B cell (primary cell): ENCODE measurements at regions not wholly inside any gene's neighbourhood (a gene's known extent, or its start where the extent isn't known, plus 50 kb on each side); places are given as distances from the start of the nearest gene placed in this dataset.
"Not testable (repeated sequence)": the region's sequence is repeated elsewhere in the genome, so short reads cannot be mapped to it uniquely, and the experiment has no call there.

ENCODE experiments used
- ATAC-seq: fragments of 200-7000 bp; cut with Tn5 transposase; one replicate; pipeline ENCODE4 v1.10.0; 2021; ENCODE audit warnings: low read depth, mild to moderate bottlenecking, moderate number of reproducible peaks, moderate library complexity
- CTCF ChIA-PET: fragments of 350-600 bp; sonication (Branson Sonifier 250); formaldehyde crosslinking; loops from one replicate; lab custom pipeline; 2021; ENCODE audit warnings: antibody characterized with exemption, inconsistent platforms; lab: Charles Lee
- POLR2A ChIA-PET: fragments of 350-600 bp; sonication (Branson Sonifier 250); formaldehyde crosslinking; loops from one replicate; lab custom pipeline; 2021; ENCODE audit warnings: antibody characterized with exemption; lab: Charles Lee
- DNase-seq: peaks from one replicate; pipeline ENCODE4 v3.0.0; 2013
- H2AFZ ChIP-seq: 2 replicates; pipeline ENCODE4 v1.6.1; 2012; ENCODE audit warnings: mild to moderate bottlenecking, low read depth, low read length; ENCODE audit not compliant: insufficient read depth, poor library complexity, severe bottlenecking
- H3K27ac ChIP-seq, 2 donors: 1 replicate in 1 of 2; 2 replicates in 1 of 2; pipeline ENCODE4 v1.5.1; 2012 to 2013; ENCODE audit warnings: low read length in 2 of 2, mild to moderate bottlenecking in 2 of 2, moderate library complexity in 1 of 2
- H3K27me3 ChIP-seq, 4 experiments: fragments of 200-600 bp in 1 of 4; sonication (generic) in 1 of 4; replicated peaks in 1 of 4; 1 replicate in 2 of 4; 2 replicates in 2 of 4; pipeline versions ENCODE4 v1.6.1 to v1.7.0; 2013 to 2016; ENCODE audit warnings: low read length in 3 of 4, mild to moderate bottlenecking in 2 of 4, mixed read lengths in 1 of 4, moderate library complexity in 1 of 4; ENCODE audit not compliant: insufficient read depth in 4 of 4, control insufficient read depth in 3 of 4; ENCODE audit errors: control extremely low read depth in 1 of 4
- H3K36me3 ChIP-seq, 2 experiments: replicated peaks in 1 of 2; 1 replicate in 1 of 2; 2 replicates in 1 of 2; pipeline versions ENCODE4 v1.6.1 to v1.7.1; 2013; ENCODE audit warnings: low read length in 1 of 2; ENCODE audit not compliant: insufficient read depth in 2 of 2, control insufficient read depth in 1 of 2; ENCODE audit errors: control extremely low read depth in 1 of 2, extremely low read depth in 1 of 2
- H3K4me1 ChIP-seq, 2 donors: fragments of 200-600 bp in 1 of 2; sonication (generic) in 1 of 2; 1 replicate in 1 of 2; 2 replicates in 1 of 2; pipeline versions ENCODE4 v1.5.1 to v1.6.1; 2013 to 2017; ENCODE audit warnings: low read length in 2 of 2; ENCODE audit not compliant: control insufficient read depth in 2 of 2, insufficient read depth in 2 of 2
- H3K4me2 ChIP-seq: replicated peaks from 2 replicates; pipeline ENCODE3; 2012; ENCODE audit warnings: mild to moderate bottlenecking, low read depth, low read length; ENCODE audit not compliant: poor library complexity, severe bottlenecking
- H3K4me3 ChIP-seq, 5 experiments: fragments of 200-600 bp in 1 of 5; sonication (generic) in 1 of 5; 1 replicate in 3 of 5; 2 replicates in 2 of 5; pipeline versions ENCODE4 v1.5.1 to v1.7.0; 2011 to 2016; ENCODE audit warnings: low read length in 4 of 5, mild to moderate bottlenecking in 4 of 5, low read depth in 2 of 5, control low read depth in 1 of 5, moderate library complexity in 1 of 5; ENCODE audit not compliant: insufficient read depth in 1 of 5; ENCODE audit errors: control extremely low read depth in 1 of 5, extremely low read depth in 1 of 5
- H3K79me2 ChIP-seq: fragments of 200-600 bp; sonication (generic); one replicate; pipeline ENCODE4 v1.6.0; 2016; ENCODE audit warnings: low read length; ENCODE audit not compliant: control insufficient read depth, insufficient read depth
- H3K9ac ChIP-seq: fragments of 200-600 bp; sonication (generic); 2 replicates; pipeline ENCODE4 v1.6.1; 2017; ENCODE audit warnings: mild to moderate bottlenecking, low read length, moderate library complexity
- H3K9me3 ChIP-seq, 3 donors: one replicate each; pipeline versions ENCODE4 v1.6.1 to v1.7.1; 2013; ENCODE audit warnings: low read length in 2 of 3; ENCODE audit not compliant: control insufficient read depth in 2 of 3, insufficient read depth in 1 of 3; ENCODE audit errors: control extremely low read depth in 1 of 3
- H4K20me1 ChIP-seq: 2 replicates; pipeline ENCODE4 v1.6.0; 2012; ENCODE audit warnings: mild to moderate bottlenecking, low read length; ENCODE audit not compliant: insufficient read depth, control insufficient read depth, poor library complexity, severe bottlenecking
- H3K27ac Mint-ChIP-seq: one replicate; pipeline ENCODE4 v1.8.0; 2021; ENCODE audit warnings: mixed read lengths
- H3K27me3 Mint-ChIP-seq: one replicate; pipeline ENCODE4 v1.8.0; 2021; ENCODE audit warnings: mixed read lengths
- H3K4me1 Mint-ChIP-seq: one replicate; pipeline ENCODE4 v1.8.0; 2021; ENCODE audit warnings: mixed read lengths
- H3K4me3 Mint-ChIP-seq: one replicate; pipeline ENCODE4 v1.8.0; 2021; ENCODE audit warnings: mixed read lengths
- H3K9me3 Mint-ChIP-seq: one replicate; pipeline ENCODE4 v1.8.0; 2022; ENCODE audit warnings: mixed read lengths; ENCODE audit not compliant: insufficient read depth
- EZH2 ChIP-seq: IDR thresholded peaks from 2 replicates; pipeline ENCODE4 v1.6.1; 2012; ENCODE audit warnings: borderline replicate concordance, low read depth, mild to moderate bottlenecking, moderate library complexity, low read length; ENCODE audit not compliant: insufficient read depth, poor library complexity, severe bottlenecking
- WGBS: methylation state at CpG from one replicate; pipeline ENCODE4 v1.1.5; 2013; ENCODE audit warnings: missing lambda C conversion rate; ENCODE audit not compliant: insufficient coverage; 5-methylcytosine and 5-hydroxymethylcytosine counted together
- intact Hi-C: fragments of 100-400 bp; cut with micrococcal nuclease; formaldehyde crosslinking; loops from one replicate; pipeline ENCODE4 v1.10.0; 2022
- TF ChIP-seq, protein P1 (sequence below): fragments of 200-600 bp; IDR thresholded peaks from one replicate; pipeline ENCODE4 v1.8.0; 2022; ENCODE audit warnings: antibody characterized with exemption, mild to moderate bottlenecking

- Histone ChIP-seq H3K27ac (no peak overlapping the region), H3K9ac (no peak overlapping the region), H3K9me3 (peaks cover 0 to 4% (median 0%) of the 10 kb centered on the region in 3 donors), H3K4me3 (no peak overlapping the region), H3K79me2 (no peaks in the 10 kb centered on the region), H4K20me1 (no peaks in the 10 kb centered on the region), H3K4me1 (no peaks in the 10 kb centered on the region), H3K36me3 (no peaks in the 10 kb centered on the region), H3K27me3 (no peaks in the 10 kb centered on the region), H2AFZ (no peak overlapping the region), H3K4me2 (no peak overlapping the region)
- no peak overlapping the region for H3K4me3 Mint-ChIP-seq
- ATAC-seq, result no peak
- no peak for TF ChIP-seq EZH2
- TF ChIP-seq, protein P1, sequence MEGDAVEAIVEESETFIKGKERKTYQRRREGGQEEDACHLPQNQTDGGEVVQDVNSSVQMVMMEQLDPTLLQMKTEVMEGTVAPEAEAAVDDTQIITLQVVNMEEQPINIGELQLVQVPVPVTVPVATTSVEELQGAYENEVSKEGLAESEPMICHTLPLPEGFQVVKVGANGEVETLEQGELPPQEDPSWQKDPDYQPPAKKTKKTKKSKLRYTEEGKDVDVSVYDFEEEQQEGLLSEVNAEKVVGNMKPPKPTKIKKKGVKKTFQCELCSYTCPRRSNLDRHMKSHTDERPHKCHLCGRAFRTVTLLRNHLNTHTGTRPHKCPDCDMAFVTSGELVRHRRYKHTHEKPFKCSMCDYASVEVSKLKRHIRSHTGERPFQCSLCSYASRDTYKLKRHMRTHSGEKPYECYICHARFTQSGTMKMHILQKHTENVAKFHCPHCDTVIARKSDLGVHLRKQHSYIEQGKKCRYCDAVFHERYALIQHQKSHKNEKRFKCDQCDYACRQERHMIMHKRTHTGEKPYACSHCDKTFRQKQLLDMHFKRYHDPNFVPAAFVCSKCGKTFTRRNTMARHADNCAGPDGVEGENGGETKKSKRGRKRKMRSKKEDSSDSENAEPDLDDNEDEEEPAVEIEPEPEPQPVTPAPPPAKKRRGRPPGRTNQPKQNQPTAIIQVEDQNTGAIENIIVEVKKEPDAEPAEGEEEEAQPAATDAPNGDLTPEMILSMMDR, result no peak
- 86% methylated on average over 1 of the region's 2 CpGs for WGBS
- H3K27me3 Mint-ChIP-seq, result no peaks in the 10 kb centered on the region
- DNase-seq, result no peak
- ChIA-PET CTCF (no interaction called here), POLR2A (no interaction called here)
- no peak overlapping the region for H3K27ac Mint-ChIP-seq
- H3K4me1 Mint-ChIP-seq, result no peaks in the 10 kb centered on the region
- H3K9me3 Mint-ChIP-seq, result peaks cover 2% of the 10 kb centered on the region
- intact Hi-C loops, result no loop called here
These were observed 605.8 kb upstream of the GOT2 start for GRCh38 chr16:59339871-59340270.

DNA sequence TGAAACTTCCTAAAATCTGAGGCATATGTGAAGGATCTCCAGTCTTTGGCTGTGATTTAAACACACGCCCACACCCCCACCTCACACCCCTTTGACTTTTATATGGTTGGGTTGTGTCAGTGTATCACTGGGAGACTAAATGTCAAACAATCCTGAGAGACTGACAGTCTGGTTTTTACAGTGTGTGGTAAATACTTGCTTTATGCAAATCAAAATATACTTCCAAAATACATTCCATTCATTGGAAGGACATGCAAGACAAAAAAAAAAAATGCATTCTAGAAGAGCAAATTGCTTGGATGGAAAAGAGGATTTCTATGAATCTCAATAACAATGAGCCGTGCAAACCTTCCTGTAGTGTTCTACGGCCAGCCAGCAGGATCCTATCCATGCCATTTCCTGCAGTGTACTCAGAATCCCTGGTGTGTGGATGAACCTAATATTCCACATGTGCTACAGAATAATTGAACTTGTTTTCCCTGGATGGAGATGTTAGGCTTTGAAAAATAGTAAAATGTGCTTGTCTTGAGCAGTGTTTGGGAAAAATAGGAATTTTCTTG lies 602.1 kb upstream of the GOT2 start:
- Histone ChIP-seq H3K4me3 (no peak overlapping the region), H4K20me1 (no peaks in the 10 kb centered on the region), H2AFZ (no peak overlapping the region), H3K4me2 (no peak overlapping the region), H3K27ac (no peak overlapping the region), H3K36me3 (no peaks in the 10 kb centered on the region), H3K79me2 (no peaks in the 10 kb centered on the region), H3K9me3 (peaks cover 0 to 9% (median 0%) of the 10 kb centered on the region in 3 donors), H3K9ac (no peak overlapping the region), H3K27me3 (no peaks in the 10 kb centered on the region), H3K4me1 (no peaks in the 10 kb centered on the region)
- H3K4me1 Mint-ChIP-seq, result no peaks in the 10 kb centered on the region
- TF ChIP-seq EZH2, result no peak
- 64% methylated on average over 2 of the region's 3 CpGs for WGBS
- peaks cover 12% of the 10 kb centered on the region for H3K9me3 Mint-ChIP-seq
- ChIA-PET CTCF (no interaction called here), POLR2A (no interaction called here)
- no peak for DNase-seq
- no peak overlapping the region for H3K4me3 Mint-ChIP-seq
- no peak overlapping the region for H3K27ac Mint-ChIP-seq
- intact Hi-C loops, result no loop called here
- no peak for ATAC-seq
- no peaks in the 10 kb centered on the region for H3K27me3 Mint-ChIP-seq

- POLR2A ChIA-PET, DNase-seq, H3K4me1 ChIP-seq, ATAC-seq, intact Hi-C loops, H4K20me1 ChIP-seq, H3K79me2 ChIP-seq, H3K36me3 ChIP-seq, H3K4me2 ChIP-seq, H3K4me3 ChIP-seq, H2AFZ ChIP-seq, H3K4me1 Mint-ChIP-seq, H3K27me3 Mint-ChIP-seq, CTCF ChIA-PET, H3K4me3 Mint-ChIP-seq, H3K27ac ChIP-seq, H3K27ac Mint-ChIP-seq, H3K27me3 ChIP-seq, H3K9ac ChIP-seq: not testable (repeated sequence)
- peaks cover 0 to 11% (median 0%) of the 10 kb centered on the region in 3 donors for H3K9me3 ChIP-seq
- H3K9me3 Mint-ChIP-seq, result peaks cover 18% of the 10 kb centered on the region
- 87% methylated on average over 3 of the region's 3 CpGs for WGBS
These were observed 597.6 kb upstream of the GOT2 start for GRCh38 chr16:59331708-59332107.
